EL (cell line): ENCODE measurements at regions not wholly inside any gene's neighbourhood (a gene's known extent, or its start where the extent isn't known, plus 50 kb on each side); places are given as distances from the start of the nearest gene placed in this dataset.
"Not testable (repeated sequence)": the region's sequence is repeated elsewhere in the genome, so short reads cannot be mapped to it uniquely, and the experiment has no call there.

Experiments used
- DNase-seq: peaks from one replicate; pipeline ENCODE4 v3.0.0-alpha.2; 2016

GRCh38 chr7:24057243-24057642 is 226.7 kb upstream of the NPY start:
- no peak for DNase-seq

- DNase-seq = no peak
These were observed 225.0 kb upstream of the NPY start for GRCh38 chr7:24058953-24059352.

GRCh38 chr7:24059775-24060174 is 224.2 kb upstream of the NPY start:
- no peak for DNase-seq

- no peak for DNase-seq
These were observed 220.3 kb upstream of the NPY start for GRCh38 chr7:24063721-24064120.

GRCh38 chr7:24069751-24070150 is 214.2 kb upstream of the NPY start:
- no peak for DNase-seq

GRCh38 chr7:24073651-24074420 is 210.2 kb upstream of the NPY start:
- no peak for DNase-seq

GRCh38 chr7:24075426-24075810 is 208.6 kb upstream of the NPY start:
- peak; percentile 39 for DNase-seq

GRCh38 chr7:24082826-24083225 is 201.2 kb upstream of the NPY start:
- no peak for DNase-seq

GRCh38 chr7:24102988-24103387 is 181.0 kb upstream of the NPY start:
- no peak for DNase-seq

- DNase-seq = no peak
These were observed 175.0 kb upstream of the NPY start for GRCh38 chr7:24108906-24109376.

GRCh38 chr7:24110056-24110455 is 173.9 kb upstream of the NPY start:
- no peak for DNase-seq

- no peak for DNase-seq
These were observed 170.5 kb upstream of the NPY start for GRCh38 chr7:24113506-24113905.

- no peak for DNase-seq
These were observed 168.3 kb upstream of the NPY start for GRCh38 chr7:24115661-24116060.

GRCh38 chr7:24117903-24118499 is 166.0 kb upstream of the NPY start:
- not testable (repeated sequence) for DNase-seq

- no peak for DNase-seq
These were observed 164.1 kb upstream of the NPY start for GRCh38 chr7:24119852-24120251.

- DNase-seq = no peak
These were observed 160.9 kb upstream of the NPY start for GRCh38 chr7:24123076-24123475.

GRCh38 chr7:24125765-24126164 is 158.2 kb upstream of the NPY start:
- no peak for DNase-seq

- DNase-seq = no peak
These were observed 156.1 kb upstream of the NPY start for GRCh38 chr7:24127930-24128329.

- DNase-seq = peak; percentile 74
These were observed 154.4 kb upstream of the NPY start for GRCh38 chr7:24129597-24129996.

- DNase-seq = no peak
These were observed 153.4 kb upstream of the NPY start for GRCh38 chr7:24130631-24131030.

GRCh38 chr7:24133691-24134090 is 150.3 kb upstream of the NPY start:
- DNase-seq = no peak

- DNase-seq = no peak
These were observed 149.5 kb upstream of the NPY start for GRCh38 chr7:24134535-24134934.

GRCh38 chr7:24135003-24135817 is 148.8 kb upstream of the NPY start:
- DNase-seq = no peak

GRCh38 chr7:24137338-24137737 is 146.7 kb upstream of the NPY start:
- DNase-seq = no peak
